GM12878 (cell line): ENCODE measurements at regions not wholly inside any gene's neighbourhood (a gene's known extent, or its start where the extent isn't known, plus 50 kb on each side); places are given as distances from the start of the nearest gene placed in this dataset.

Source experiments
- EED ChIP-seq: sonication (generic); IDR thresholded peaks from 2 replicates; pipeline ENCODE4 v1.6.1; 2016; ENCODE audit warnings: antibody characterized with exemption, low read depth
- EP300 ChIP-seq, 2 experiments: fragments of 150-350 bp in 1 of 2; IDR thresholded peaks; 2 replicates each; pipeline ENCODE4 v1.6.1; 2011 to 2012; ENCODE audit warnings: low read depth in 2 of 2, low read length in 2 of 2, borderline replicate concordance in 1 of 2, improper control_type of control experiment in 1 of 2, inconsistent platforms in 1 of 2; ENCODE audit not compliant: control insufficient read depth in 1 of 2
- HDAC6 ChIP-seq: fragments of 200-600 bp; sonication (generic); IDR thresholded peaks from one replicate; pipeline ENCODE4 v1.8.0; 2017; ENCODE audit warnings: antibody characterized with exemption; ENCODE audit not compliant: unreplicated experiment
- MXI1 ChIP-seq: fragments of 150-350 bp; IDR thresholded peaks from 2 replicates; pipeline ENCODE4 v1.6.1; 2011; ENCODE audit warnings: low read depth, mild to moderate bottlenecking, inconsistent platforms, low read length, improper control_type of control experiment
- POLR2AphosphoS5 ChIP-seq: IDR thresholded peaks from 2 replicates; pipeline ENCODE4 v1.6.1; 2011; ENCODE audit warnings: mild to moderate bottlenecking, low read length, inconsistent platforms
- POU2F2 ChIP-seq: IDR thresholded peaks from 3 replicates; pipeline ENCODE4 v1.6.1; 2011; ENCODE audit warnings: low read depth, mild to moderate bottlenecking, low read length, borderline replicate concordance
- RCOR1 ChIP-seq: conservative IDR thresholded peaks from 2 replicates; pipeline ENCODE4 v1.6.1; 2012; ENCODE audit warnings: low read depth, low read length, improper control_type of control experiment
- TAF1 ChIP-seq: IDR thresholded peaks from 2 replicates; pipeline ENCODE4 v1.6.1; 2011; ENCODE audit warnings: mild to moderate bottlenecking, low read depth, low read length, borderline replicate concordance
- YY1 ChIP-seq: IDR thresholded peaks from 2 replicates; pipeline ENCODE4 v1.6.1; 2011; ENCODE audit warnings: low read depth, mild to moderate bottlenecking, low read length
- TF ChIP-seq, protein P1 (sequence below), 3 experiments: IDR thresholded peaks in 2 of 3; conservative IDR thresholded peaks in 1 of 3; 2 replicates each; pipeline ENCODE4 v1.5.1; 2011; ENCODE audit warnings: low read depth in 3 of 3, low read length in 3 of 3, mild to moderate bottlenecking in 3 of 3, control low read depth in 2 of 3, moderate library complexity in 2 of 3, inconsistent platforms in 1 of 3, mixed read lengths in 1 of 3; ENCODE audit not compliant: control insufficient read depth in 2 of 3, insufficient read depth in 1 of 3; ENCODE audit errors: extremely low read depth in 1 of 3
- TF ChIP-seq, protein P2 (sequence below): fragments of 450-650 bp; IDR thresholded peaks from 2 replicates; pipeline ENCODE4 v1.6.1; 2016; ENCODE audit warnings: mild to moderate bottlenecking

DNA sequence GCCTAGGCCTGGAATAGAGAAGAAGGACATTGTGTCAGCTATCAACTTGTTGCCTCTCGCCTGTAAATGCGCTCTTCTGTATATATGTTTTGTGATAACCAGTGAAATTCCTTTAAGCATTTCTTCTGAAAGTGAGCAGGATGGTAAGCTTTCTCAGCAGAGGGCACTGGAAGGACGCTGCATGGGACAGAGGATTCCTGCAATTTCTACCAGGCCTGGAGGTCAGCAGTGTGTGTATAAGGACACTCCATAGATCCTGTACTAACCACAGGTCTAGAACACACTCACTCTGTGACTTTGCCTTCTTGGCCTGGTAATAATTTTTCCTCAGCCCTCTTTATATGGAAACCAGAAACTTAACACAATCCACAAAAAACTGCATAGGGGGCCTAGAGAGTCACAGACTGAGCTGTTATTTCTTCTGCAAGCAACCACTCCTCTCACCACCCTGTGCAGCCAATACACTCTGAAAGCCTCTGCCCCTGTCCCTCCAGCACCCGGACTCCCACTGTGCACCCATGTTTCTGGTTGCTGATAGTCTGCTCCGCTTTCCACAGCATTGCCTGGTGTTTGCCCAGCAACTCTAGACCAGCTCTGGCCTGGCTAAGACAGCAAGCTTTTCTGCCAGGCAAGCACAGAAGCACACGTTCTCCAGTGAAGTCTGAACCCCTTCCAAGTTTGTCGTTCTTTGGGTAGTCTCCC, 94.0 kb upstream of the RMST start:
- TF ChIP-seq EP300 (IDR thresholded peaks at IDR 0.05; ENCODE audit: borderline replicate concordance in 1 of 2, control insufficient read depth in 1 of 2, low read depth in 2 of 2, low read length in 2 of 2) (no peak), RCOR1 (no peak), HDAC6 (no peak), TAF1 (no peak), YY1 (no peak), POLR2AphosphoS5 (no peak), EED (no peak), POU2F2 (no peak), MXI1 (no peak)
- TF ChIP-seq, protein P1, sequence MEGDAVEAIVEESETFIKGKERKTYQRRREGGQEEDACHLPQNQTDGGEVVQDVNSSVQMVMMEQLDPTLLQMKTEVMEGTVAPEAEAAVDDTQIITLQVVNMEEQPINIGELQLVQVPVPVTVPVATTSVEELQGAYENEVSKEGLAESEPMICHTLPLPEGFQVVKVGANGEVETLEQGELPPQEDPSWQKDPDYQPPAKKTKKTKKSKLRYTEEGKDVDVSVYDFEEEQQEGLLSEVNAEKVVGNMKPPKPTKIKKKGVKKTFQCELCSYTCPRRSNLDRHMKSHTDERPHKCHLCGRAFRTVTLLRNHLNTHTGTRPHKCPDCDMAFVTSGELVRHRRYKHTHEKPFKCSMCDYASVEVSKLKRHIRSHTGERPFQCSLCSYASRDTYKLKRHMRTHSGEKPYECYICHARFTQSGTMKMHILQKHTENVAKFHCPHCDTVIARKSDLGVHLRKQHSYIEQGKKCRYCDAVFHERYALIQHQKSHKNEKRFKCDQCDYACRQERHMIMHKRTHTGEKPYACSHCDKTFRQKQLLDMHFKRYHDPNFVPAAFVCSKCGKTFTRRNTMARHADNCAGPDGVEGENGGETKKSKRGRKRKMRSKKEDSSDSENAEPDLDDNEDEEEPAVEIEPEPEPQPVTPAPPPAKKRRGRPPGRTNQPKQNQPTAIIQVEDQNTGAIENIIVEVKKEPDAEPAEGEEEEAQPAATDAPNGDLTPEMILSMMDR (IDR thresholded peaks at IDR 0.05 in 2 of 3, conservative IDR thresholded peaks at IDR 0.05 in 1 of 3; ENCODE audit: control insufficient read depth in 2 of 3, extremely low read depth in 1 of 3, insufficient read depth in 1 of 3, low read depth in 3 of 3, low read length in 3 of 3): no peak
- TF ChIP-seq, protein P2, sequence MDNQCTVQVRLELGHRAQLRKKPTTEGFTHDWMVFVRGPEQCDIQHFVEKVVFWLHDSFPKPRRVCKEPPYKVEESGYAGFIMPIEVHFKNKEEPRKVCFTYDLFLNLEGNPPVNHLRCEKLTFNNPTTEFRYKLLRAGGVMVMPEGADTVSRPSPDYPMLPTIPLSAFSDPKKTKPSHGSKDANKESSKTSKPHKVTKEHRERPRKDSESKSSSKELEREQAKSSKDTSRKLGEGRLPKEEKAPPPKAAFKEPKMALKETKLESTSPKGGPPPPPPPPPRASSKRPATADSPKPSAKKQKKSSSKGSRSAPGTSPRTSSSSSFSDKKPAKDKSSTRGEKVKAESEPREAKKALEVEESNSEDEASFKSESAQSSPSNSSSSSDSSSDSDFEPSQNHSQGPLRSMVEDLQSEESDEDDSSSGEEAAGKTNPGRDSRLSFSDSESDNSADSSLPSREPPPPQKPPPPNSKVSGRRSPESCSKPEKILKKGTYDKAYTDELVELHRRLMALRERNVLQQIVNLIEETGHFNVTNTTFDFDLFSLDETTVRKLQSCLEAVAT: no peak
